Esophagus squamous epithelium (tissue), 4 donors: ENCODE measurements at regions not wholly inside any gene's neighbourhood (a gene's known extent, or its start where the extent isn't known, plus 50 kb on each side); places are given as distances from the start of the nearest gene placed in this dataset.

Experiments
- CTCF ChIP-seq, 6 experiments: fragments of 450-650 bp in 4 of 6; fragments of 200-600 bp in 2 of 6; sonication (generic) in 2 of 6; IDR thresholded peaks; one replicate each; pipeline ENCODE4 v1.5.1; 2016 to 2019; ENCODE audit warnings: antibody characterized with exemption in 6 of 6, mild to moderate bottlenecking in 4 of 6, moderate library complexity in 4 of 6
- POLR2A ChIP-seq, 4 donors: fragments of 450-650 bp; IDR thresholded peaks; one replicate each; pipeline ENCODE4 v1.6.1; 2017; ENCODE audit warnings: antibody characterized with exemption in 4 of 4, mild to moderate bottlenecking in 4 of 4, moderate library complexity in 3 of 4

- TF ChIP-seq CTCF (IDR thresholded peaks at IDR 0.05) = no peak
- no peak for TF ChIP-seq POLR2A (IDR thresholded peaks at IDR 0.05)
Observed at GRCh38 chr2:59378127-59378526, 1137.0 kb upstream of the FANCL start.
